OCI-LY3 (cell line): ENCODE measurements at regions not wholly inside any gene's neighbourhood (a gene's known extent, or its start where the extent isn't known, plus 50 kb on each side); places are given as distances from the start of the nearest gene placed in this dataset.

Experiments
- CTCF ChIP-seq: fragments of 200-600, 300-600 bp; sonication (generic); IDR thresholded peaks from 2 replicates; pipeline ENCODE4 v1.5.1; 2014; ENCODE audit warnings: antibody characterized with exemption, low read length, low read depth
- EZH2phosphoT487 ChIP-seq: fragments of 200-600 bp; shearing (Covaris generic); IDR thresholded peaks from 2 replicates; pipeline ENCODE4 v1.6.1; 2018; ENCODE audit warnings: antibody characterized with exemption, mixed run types, low read depth

- TF ChIP-seq CTCF, result no peak
- no peak for TF ChIP-seq EZH2phosphoT487
Observed at GRCh38 chr3:79973917-79974595, 206.3 kb upstream of the ROBO1 start.
